ENCODE measurements at regions not wholly inside any gene's neighbourhood (a gene's known extent, or its start where the extent isn't known, plus 50 kb on each side); places are given as distances from the start of the nearest gene placed in this dataset.

DNA sequence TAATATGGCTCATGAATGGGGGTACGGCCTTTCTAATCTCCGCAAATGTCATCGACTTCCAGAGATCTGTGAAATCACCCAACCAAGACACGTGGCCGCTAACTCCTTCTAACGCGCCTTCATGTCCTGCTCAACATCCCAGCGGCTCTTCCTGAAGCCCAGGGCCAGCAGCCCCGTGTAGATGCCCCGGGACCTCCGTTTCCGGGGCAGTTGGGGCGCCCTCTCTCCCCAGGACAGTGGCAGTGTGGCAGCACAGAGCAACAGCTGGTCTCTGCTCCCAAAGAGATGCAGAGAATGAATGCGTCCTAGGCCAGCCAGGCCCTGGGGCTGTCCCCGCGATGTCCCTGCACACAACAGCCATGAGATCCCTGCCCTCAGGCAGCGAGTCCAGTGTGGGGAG is 153.5 kb downstream of the RBFOX3 start:
- TF ChIP-seq EZH2 (IDR thresholded peaks at IDR 0.05; ENCODE audit: low read length, unreplicated experiment): no peak
- TF ChIP-seq, protein P1, sequence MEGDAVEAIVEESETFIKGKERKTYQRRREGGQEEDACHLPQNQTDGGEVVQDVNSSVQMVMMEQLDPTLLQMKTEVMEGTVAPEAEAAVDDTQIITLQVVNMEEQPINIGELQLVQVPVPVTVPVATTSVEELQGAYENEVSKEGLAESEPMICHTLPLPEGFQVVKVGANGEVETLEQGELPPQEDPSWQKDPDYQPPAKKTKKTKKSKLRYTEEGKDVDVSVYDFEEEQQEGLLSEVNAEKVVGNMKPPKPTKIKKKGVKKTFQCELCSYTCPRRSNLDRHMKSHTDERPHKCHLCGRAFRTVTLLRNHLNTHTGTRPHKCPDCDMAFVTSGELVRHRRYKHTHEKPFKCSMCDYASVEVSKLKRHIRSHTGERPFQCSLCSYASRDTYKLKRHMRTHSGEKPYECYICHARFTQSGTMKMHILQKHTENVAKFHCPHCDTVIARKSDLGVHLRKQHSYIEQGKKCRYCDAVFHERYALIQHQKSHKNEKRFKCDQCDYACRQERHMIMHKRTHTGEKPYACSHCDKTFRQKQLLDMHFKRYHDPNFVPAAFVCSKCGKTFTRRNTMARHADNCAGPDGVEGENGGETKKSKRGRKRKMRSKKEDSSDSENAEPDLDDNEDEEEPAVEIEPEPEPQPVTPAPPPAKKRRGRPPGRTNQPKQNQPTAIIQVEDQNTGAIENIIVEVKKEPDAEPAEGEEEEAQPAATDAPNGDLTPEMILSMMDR (conservative IDR thresholded peaks at IDR 0.05; ENCODE audit: low read depth, low read length): no peak
